Heart left ventricle (tissue), 13 donors: ENCODE measurements at regions not wholly inside any gene's neighbourhood (a gene's known extent, or its start where the extent isn't known, plus 50 kb on each side); places are given as distances from the start of the nearest gene placed in this dataset.

Source experiments
- POLR2A ChIP-seq, 2 donors: fragments of 450-650 bp; IDR thresholded peaks; one replicate each; pipeline ENCODE4 v1.6.1; 2017; ENCODE audit warnings: antibody characterized with exemption in 2 of 2, mild to moderate bottlenecking in 2 of 2, moderate library complexity in 2 of 2
- TF ChIP-seq, protein P1 (sequence below), 12 donors: fragments of 200-600 bp; sonication (generic) in 4 of 12; IDR thresholded peaks; one replicate each; pipeline versions ENCODE4 v1.5.0 to v1.8.0; 2018 to 2022; ENCODE audit warnings: antibody characterized with exemption in 12 of 12, mild to moderate bottlenecking in 5 of 12
- donor health status: ischemic (EF 13 %, LVEDD 7.1; RV severe dilation, severe dysfunction).
- donor health status: DM: no; HTN: yes; CAD: no.
- donor health status: DM: no; HTN: no; CAD: no.
- donor health status: ischemic (EF 25% LVEDD 6.9; RV normal size, moderate dysfunction).
- donor health status: ischemic (EF 25% LVEDD 5.7; RV mildly dilated, moderate dysfunction).
- donor health status: ischemic (EF 35%, LVEDD 5.7; RV mildly dilated, moderate dysfunction).
- donor health status: nonischemic (EF 11% LVEDD 7.7; RV severe dilation, severe dysfunction).
- donor health status: DM: yes; HTN: yes; CAD: no.
- donor health status: PGD.
- donor health status: ischemic (EF 29% LVEDD 5.4; RV normal size, mild dysfunction).
- donor health status: nonischemic (EF 23%, LVEDD 6.1; RV moderate dilation, normal function).

DNA sequence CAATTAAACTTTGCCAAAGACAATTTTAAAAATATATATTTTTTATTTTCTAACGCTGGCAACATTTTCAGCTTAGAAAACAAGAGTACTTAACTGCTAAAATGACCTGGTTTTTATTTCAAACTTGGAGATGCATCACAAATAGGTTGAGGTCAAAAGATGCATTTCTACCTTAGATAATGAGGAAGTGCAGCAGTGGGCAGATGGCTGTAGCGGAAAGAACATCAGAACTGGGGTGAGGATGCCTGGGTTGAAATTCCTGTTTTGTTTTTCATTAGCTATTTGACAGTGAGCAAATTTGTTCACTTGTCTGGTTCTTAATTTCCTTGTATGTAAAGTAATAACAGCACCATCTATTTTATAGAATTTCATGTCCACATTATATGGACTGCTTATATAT lies 524.8 kb upstream of the KLF4 start:
- TF ChIP-seq, protein P1, sequence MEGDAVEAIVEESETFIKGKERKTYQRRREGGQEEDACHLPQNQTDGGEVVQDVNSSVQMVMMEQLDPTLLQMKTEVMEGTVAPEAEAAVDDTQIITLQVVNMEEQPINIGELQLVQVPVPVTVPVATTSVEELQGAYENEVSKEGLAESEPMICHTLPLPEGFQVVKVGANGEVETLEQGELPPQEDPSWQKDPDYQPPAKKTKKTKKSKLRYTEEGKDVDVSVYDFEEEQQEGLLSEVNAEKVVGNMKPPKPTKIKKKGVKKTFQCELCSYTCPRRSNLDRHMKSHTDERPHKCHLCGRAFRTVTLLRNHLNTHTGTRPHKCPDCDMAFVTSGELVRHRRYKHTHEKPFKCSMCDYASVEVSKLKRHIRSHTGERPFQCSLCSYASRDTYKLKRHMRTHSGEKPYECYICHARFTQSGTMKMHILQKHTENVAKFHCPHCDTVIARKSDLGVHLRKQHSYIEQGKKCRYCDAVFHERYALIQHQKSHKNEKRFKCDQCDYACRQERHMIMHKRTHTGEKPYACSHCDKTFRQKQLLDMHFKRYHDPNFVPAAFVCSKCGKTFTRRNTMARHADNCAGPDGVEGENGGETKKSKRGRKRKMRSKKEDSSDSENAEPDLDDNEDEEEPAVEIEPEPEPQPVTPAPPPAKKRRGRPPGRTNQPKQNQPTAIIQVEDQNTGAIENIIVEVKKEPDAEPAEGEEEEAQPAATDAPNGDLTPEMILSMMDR (IDR thresholded peaks at IDR 0.05), result no peak
- no peak for TF ChIP-seq POLR2A (IDR thresholded peaks at IDR 0.05)
